ENCODE measurements at regions not wholly inside any gene's neighbourhood (a gene's known extent, or its start where the extent isn't known, plus 50 kb on each side); places are given as distances from the start of the nearest gene placed in this dataset.
"Not testable (repeated sequence)": the region's sequence is repeated elsewhere in the genome, so short reads cannot be mapped to it uniquely, and the experiment has no call there.

DNA sequence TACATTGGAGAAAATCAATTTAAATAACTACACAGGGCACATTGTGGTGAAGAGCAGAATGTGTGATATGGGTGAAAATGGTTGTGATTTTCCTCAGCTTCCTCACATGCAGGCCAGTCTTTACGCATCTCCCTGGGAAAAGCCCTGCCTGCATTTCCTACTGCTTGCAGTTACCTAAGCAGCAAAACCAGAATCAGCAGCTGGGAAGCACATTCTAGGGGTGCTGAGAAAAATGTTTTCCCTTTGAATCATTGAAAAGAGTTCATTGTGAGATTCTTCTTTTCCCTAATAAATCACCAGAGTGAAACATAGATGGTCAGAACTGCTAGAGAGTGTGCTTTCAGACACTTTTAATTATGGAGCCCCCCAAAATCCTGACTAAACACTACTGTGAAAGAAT lies 656.0 kb downstream of the TDRD15 start:
- Histone ChIP-seq H3K36me3 (ENCODE audit: control insufficient read depth, insufficient read depth, low read length) (no peaks in the 10 kb centered on the region), H3K4me1 (ENCODE audit: control insufficient read depth, insufficient read depth, low read length) (no peaks in the 10 kb centered on the region), H3K27me3 (ENCODE audit: control insufficient read depth, insufficient read depth, low read length) (no peaks in the 10 kb centered on the region), H3K9me3 (ENCODE audit: control insufficient read depth, insufficient read depth, low read length) (no peaks in the 10 kb centered on the region), H3K27ac (ENCODE audit: low read length) (no peak overlapping the region), H3K4me3 (ENCODE audit: low read length) (no peak overlapping the region)
- WGBS (ENCODE audit: insufficient coverage, insufficient read length) = no CpG with 5 or more reads among the region's 1 CpG
- DNase-seq (ENCODE audit: low read depth, low spot score) = no peak

GRCh38 chr2:21781962-21782361 lies 658.2 kb downstream of the TDRD15 start:
- DNase-seq (ENCODE audit: low read depth, low spot score) = no peak
- H3K27me3 ChIP-seq (ENCODE audit: control insufficient read depth, insufficient read depth, low read length) = no peaks in the 10 kb centered on the region
- H3K9me3 ChIP-seq (ENCODE audit: control insufficient read depth, insufficient read depth, low read length) = no peaks in the 10 kb centered on the region
- no peak overlapping the region for H3K27ac ChIP-seq (ENCODE audit: low read length)
- H3K4me3 ChIP-seq (ENCODE audit: low read length) = no peak overlapping the region
- WGBS (ENCODE audit: insufficient coverage, insufficient read length) = no CpG with 5 or more reads among the region's 2 CpGs
- H3K4me1 ChIP-seq (ENCODE audit: control insufficient read depth, insufficient read depth, low read length) = no peaks in the 10 kb centered on the region
- H3K36me3 ChIP-seq (ENCODE audit: control insufficient read depth, insufficient read depth, low read length) = no peaks in the 10 kb centered on the region

GRCh38 chr2:21782866-21783265 lies 659.1 kb downstream of the TDRD15 start:
- no peak for DNase-seq (ENCODE audit: low read depth, low spot score)
- Histone ChIP-seq H3K27ac (ENCODE audit: low read length) (no peak overlapping the region), H3K27me3 (ENCODE audit: control insufficient read depth, insufficient read depth, low read length) (no peaks in the 10 kb centered on the region), H3K4me3 (ENCODE audit: low read length) (no peak overlapping the region), H3K4me1 (ENCODE audit: control insufficient read depth, insufficient read depth, low read length) (no peaks in the 10 kb centered on the region), H3K36me3 (ENCODE audit: control insufficient read depth, insufficient read depth, low read length) (no peaks in the 10 kb centered on the region), H3K9me3 (ENCODE audit: control insufficient read depth, insufficient read depth, low read length) (no peaks in the 10 kb centered on the region)
- no CpG with 5 or more reads among the region's 6 CpGs for WGBS (ENCODE audit: insufficient coverage, insufficient read length)

DNA sequence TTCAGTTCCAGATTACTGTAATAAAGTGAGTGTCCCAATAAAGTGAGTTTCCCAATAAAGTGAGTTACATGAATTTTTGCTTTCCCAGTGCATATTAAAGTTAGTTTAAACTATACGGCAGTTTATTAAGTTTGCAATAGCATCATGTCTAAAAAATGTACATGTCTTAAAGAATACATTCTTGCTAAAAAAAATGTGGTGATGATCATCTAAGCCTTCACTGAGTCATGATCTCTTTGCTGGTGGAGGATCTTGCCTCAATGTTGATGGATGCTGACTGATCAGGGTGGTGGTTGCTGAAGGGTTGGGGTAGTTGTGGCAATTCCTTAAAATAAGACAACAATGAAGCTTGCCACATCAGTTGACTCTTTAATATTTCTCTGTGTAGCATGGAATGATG lies 664.2 kb downstream of the TDRD15 start:
- no peak for DNase-seq (ENCODE audit: low read depth, low spot score)
- Histone ChIP-seq H3K9me3 (ENCODE audit: control insufficient read depth, insufficient read depth, low read length) (no peaks in the 10 kb centered on the region), H3K4me1 (ENCODE audit: control insufficient read depth, insufficient read depth, low read length) (no peaks in the 10 kb centered on the region), H3K27ac (ENCODE audit: low read length) (no peak overlapping the region), H3K27me3 (ENCODE audit: control insufficient read depth, insufficient read depth, low read length) (no peaks in the 10 kb centered on the region), H3K4me3 (ENCODE audit: low read length) (no peak overlapping the region), H3K36me3 (ENCODE audit: control insufficient read depth, insufficient read depth, low read length) (no peaks in the 10 kb centered on the region)
- no CpG with 5 or more reads among the region's 1 CpG for WGBS (ENCODE audit: insufficient coverage, insufficient read length)

GRCh38 chr2:21790311-21790710 lies 666.5 kb downstream of the TDRD15 start:
- not testable (repeated sequence) for H3K9me3 ChIP-seq (ENCODE audit: control insufficient read depth, insufficient read depth, low read length); H3K27me3 ChIP-seq (ENCODE audit: control insufficient read depth, insufficient read depth, low read length); DNase-seq (ENCODE audit: low read depth, low spot score); H3K4me3 ChIP-seq (ENCODE audit: low read length); H3K36me3 ChIP-seq (ENCODE audit: control insufficient read depth, insufficient read depth, low read length); H3K4me1 ChIP-seq (ENCODE audit: control insufficient read depth, insufficient read depth, low read length); H3K27ac ChIP-seq (ENCODE audit: low read length)
- WGBS (ENCODE audit: insufficient coverage, insufficient read length) = no CpG with 5 or more reads among the region's 6 CpGs

DNA sequence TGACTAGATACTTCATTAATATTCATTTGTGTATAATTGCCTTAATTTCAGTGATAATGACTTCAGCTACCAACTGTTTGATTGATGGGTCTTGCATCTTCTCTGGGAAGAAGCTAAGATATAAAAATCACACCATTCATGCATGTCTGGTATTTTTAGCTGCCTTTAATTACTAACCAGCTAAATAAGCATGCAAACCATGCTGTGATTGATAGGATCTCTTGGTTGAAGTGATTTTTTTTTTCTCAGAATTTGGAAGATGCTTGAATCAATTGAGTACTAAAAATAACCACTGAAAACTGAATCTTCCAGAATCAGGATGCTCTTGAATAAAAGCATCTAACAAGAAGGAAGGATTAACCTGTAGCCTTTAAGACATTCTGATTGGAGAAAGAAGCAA lies 668.8 kb downstream of the TDRD15 start:
- Histone ChIP-seq H3K27ac (ENCODE audit: low read length) (no peak overlapping the region), H3K36me3 (ENCODE audit: control insufficient read depth, insufficient read depth, low read length) (no peaks in the 10 kb centered on the region), H3K27me3 (ENCODE audit: control insufficient read depth, insufficient read depth, low read length) (no peaks in the 10 kb centered on the region), H3K9me3 (ENCODE audit: control insufficient read depth, insufficient read depth, low read length) (no peaks in the 10 kb centered on the region), H3K4me1 (ENCODE audit: control insufficient read depth, insufficient read depth, low read length) (no peaks in the 10 kb centered on the region), H3K4me3 (ENCODE audit: low read length) (no peak overlapping the region)
- no peak for DNase-seq (ENCODE audit: low read depth, low spot score)

GRCh38 chr2:21793461-21793860 lies 669.7 kb downstream of the TDRD15 start:
- H3K9me3 ChIP-seq (ENCODE audit: control insufficient read depth, insufficient read depth, low read length) = no peaks in the 10 kb centered on the region
- no CpG with 5 or more reads among the region's 1 CpG for WGBS (ENCODE audit: insufficient coverage, insufficient read length)
- DNase-seq (ENCODE audit: low read depth, low spot score) = no peak
- no peaks in the 10 kb centered on the region for H3K36me3 ChIP-seq (ENCODE audit: control insufficient read depth, insufficient read depth, low read length)
- H3K4me3 ChIP-seq (ENCODE audit: low read length) = no peak overlapping the region
- no peaks in the 10 kb centered on the region for H3K4me1 ChIP-seq (ENCODE audit: control insufficient read depth, insufficient read depth, low read length)
- no peaks in the 10 kb centered on the region for H3K27me3 ChIP-seq (ENCODE audit: control insufficient read depth, insufficient read depth, low read length)
- H3K27ac ChIP-seq (ENCODE audit: low read length) = no peak overlapping the region

DNA sequence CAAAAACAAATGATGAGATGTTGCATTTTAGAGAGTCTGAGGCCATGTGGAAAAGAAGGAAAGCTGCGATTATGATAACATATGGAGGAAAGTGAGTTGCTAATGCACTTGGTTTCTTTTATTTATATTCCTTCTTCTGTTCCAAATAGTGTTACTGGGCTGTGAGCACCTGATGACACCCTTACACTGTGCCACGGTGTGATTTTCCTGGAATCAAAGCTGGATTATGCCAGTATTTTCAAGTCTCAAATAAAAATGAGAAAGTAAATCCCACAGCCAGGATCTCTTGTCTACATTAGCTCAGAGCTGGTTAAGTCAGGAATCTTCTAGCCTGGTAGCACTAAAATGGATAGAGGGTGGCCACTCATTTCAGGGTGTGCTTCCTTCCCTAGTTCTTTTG lies 670.8 kb downstream of the TDRD15 start:
- DNase-seq (ENCODE audit: low read depth, low spot score) = no peak
- no peaks in the 10 kb centered on the region for H3K4me1 ChIP-seq (ENCODE audit: control insufficient read depth, insufficient read depth, low read length)
- no peaks in the 10 kb centered on the region for H3K36me3 ChIP-seq (ENCODE audit: control insufficient read depth, insufficient read depth, low read length)
- no CpG with 5 or more reads among the region's 2 CpGs for WGBS (ENCODE audit: insufficient coverage, insufficient read length)
- no peaks in the 10 kb centered on the region for H3K27me3 ChIP-seq (ENCODE audit: control insufficient read depth, insufficient read depth, low read length)
- no peak overlapping the region for H3K27ac ChIP-seq (ENCODE audit: low read length)
- H3K9me3 ChIP-seq (ENCODE audit: control insufficient read depth, insufficient read depth, low read length) = no peaks in the 10 kb centered on the region
- H3K4me3 ChIP-seq (ENCODE audit: low read length) = no peak overlapping the region

DNA sequence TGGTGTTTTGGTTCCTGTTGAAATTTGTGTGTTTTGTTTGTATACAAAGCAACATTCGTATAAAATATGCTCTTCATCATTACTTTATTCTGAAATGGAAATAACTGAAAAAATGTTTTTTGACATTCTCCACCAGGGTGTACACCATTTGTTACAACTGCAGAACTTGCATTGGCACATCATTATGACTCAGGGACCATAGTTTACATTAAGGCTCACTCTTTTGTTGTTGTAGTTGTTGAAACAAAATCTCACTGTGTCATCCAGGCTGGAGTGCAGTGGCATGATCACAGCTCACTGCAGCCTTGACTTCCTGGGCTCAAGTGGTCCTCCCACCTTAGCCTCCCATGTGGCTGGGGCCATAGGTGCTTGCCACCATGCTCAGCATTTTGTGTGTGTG lies 676.6 kb downstream of the TDRD15 start:
- Histone ChIP-seq H3K27ac (ENCODE audit: low read length) (no peak overlapping the region), H3K36me3 (ENCODE audit: control insufficient read depth, insufficient read depth, low read length) (no peaks in the 10 kb centered on the region), H3K27me3 (ENCODE audit: control insufficient read depth, insufficient read depth, low read length) (no peaks in the 10 kb centered on the region), H3K4me3 (ENCODE audit: low read length) (no peak overlapping the region), H3K9me3 (ENCODE audit: control insufficient read depth, insufficient read depth, low read length) (no peaks in the 10 kb centered on the region), H3K4me1 (ENCODE audit: control insufficient read depth, insufficient read depth, low read length) (no peaks in the 10 kb centered on the region)
- no CpG with 5 or more reads among the region's 1 CpG for WGBS (ENCODE audit: insufficient coverage, insufficient read length)
- no peak for DNase-seq (ENCODE audit: low read depth, low spot score)

DNA sequence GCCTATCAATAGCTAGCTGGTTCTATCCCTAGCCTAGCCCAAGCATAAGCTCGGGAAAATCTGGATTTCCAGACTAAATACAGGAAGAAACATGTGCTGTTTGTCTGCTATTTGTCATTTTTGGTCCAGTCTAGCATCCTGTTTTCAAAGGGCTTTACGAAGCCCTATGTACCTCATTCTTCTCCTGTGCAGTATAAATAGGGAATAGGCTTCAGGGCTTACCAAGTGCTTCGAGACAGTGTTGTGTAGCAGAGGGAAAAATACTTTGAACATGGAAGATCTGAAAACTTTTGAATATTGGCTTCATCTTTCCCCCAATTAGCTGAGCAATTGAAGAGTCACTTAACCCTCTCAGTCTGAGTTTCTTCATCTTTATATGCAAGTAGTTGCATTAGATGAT lies 679.8 kb downstream of the TDRD15 start:
- no peak overlapping the region for H3K4me3 ChIP-seq (ENCODE audit: low read length)
- no peaks in the 10 kb centered on the region for H3K36me3 ChIP-seq (ENCODE audit: control insufficient read depth, insufficient read depth, low read length)
- H3K4me1 ChIP-seq (ENCODE audit: control insufficient read depth, insufficient read depth, low read length) = no peaks in the 10 kb centered on the region
- H3K9me3 ChIP-seq (ENCODE audit: control insufficient read depth, insufficient read depth, low read length) = no peaks in the 10 kb centered on the region
- no CpG with 5 or more reads among the region's 3 CpGs for WGBS (ENCODE audit: insufficient coverage, insufficient read length)
- H3K27me3 ChIP-seq (ENCODE audit: control insufficient read depth, insufficient read depth, low read length) = no peaks in the 10 kb centered on the region
- no peak for DNase-seq (ENCODE audit: low read depth, low spot score)
- no peak overlapping the region for H3K27ac ChIP-seq (ENCODE audit: low read length)

GRCh38 chr2:21804151-21804550 lies 680.4 kb downstream of the TDRD15 start:
- Histone ChIP-seq H3K27me3 (ENCODE audit: control insufficient read depth, insufficient read depth, low read length) (no peaks in the 10 kb centered on the region), H3K4me1 (ENCODE audit: control insufficient read depth, insufficient read depth, low read length) (no peaks in the 10 kb centered on the region), H3K9me3 (ENCODE audit: control insufficient read depth, insufficient read depth, low read length) (no peaks in the 10 kb centered on the region), H3K4me3 (ENCODE audit: low read length) (no peak overlapping the region), H3K27ac (ENCODE audit: low read length) (no peak overlapping the region), H3K36me3 (ENCODE audit: control insufficient read depth, insufficient read depth, low read length) (no peaks in the 10 kb centered on the region)
- WGBS (ENCODE audit: insufficient coverage, insufficient read length) = no CpG with 5 or more reads among the region's 3 CpGs
- DNase-seq (ENCODE audit: low read depth, low spot score) = no peak

All from iPS DF 6.9 (cell line).